DOHH2 (cell line): ENCODE measurements at regions not wholly inside any gene's neighbourhood (a gene's known extent, or its start where the extent isn't known, plus 50 kb on each side); places are given as distances from the start of the nearest gene placed in this dataset.

Experiments used
- H3F3A ChIP-seq: fragments of 200-600 bp; sonication (generic), shearing (Covaris generic); 2 replicates; pipeline ENCODE4 v1.6.0; 2016; ENCODE audit warnings: antibody characterized with exemption, mild to moderate bottlenecking; ENCODE audit not compliant: control insufficient read depth, insufficient read depth
- H3K27ac ChIP-seq: fragments of 200-600 bp; sonication (generic); 2 replicates; pipeline ENCODE4 v1.5.1; 2014; ENCODE audit warnings: low read depth, mild to moderate bottlenecking, low read length, moderate library complexity
- H3K27me3 ChIP-seq: fragments of 200-600 bp; sonication (generic); 2 replicates; pipeline ENCODE4 v1.6.1; 2014; ENCODE audit warnings: mild to moderate bottlenecking, low read length, mixed read lengths; ENCODE audit not compliant: control insufficient read depth
- H3K36me3 ChIP-seq: fragments of 200-600 bp; sonication (generic); 2 replicates; pipeline ENCODE4 v1.6.1; 2014; ENCODE audit warnings: mild to moderate bottlenecking, low read length, moderate library complexity, mixed read lengths; ENCODE audit not compliant: control insufficient read depth
- H3K4me1 ChIP-seq: fragments of 200-600 bp; sonication (generic); 2 replicates; pipeline ENCODE4 v1.6.1; 2014; ENCODE audit warnings: mild to moderate bottlenecking, low read length, mixed read lengths; ENCODE audit not compliant: control insufficient read depth
- H3K4me2 ChIP-seq: fragments of 200-600 bp; sonication (generic); 2 replicates; pipeline ENCODE4 v1.6.0; 2014; ENCODE audit warnings: mild to moderate bottlenecking, low read length, moderate library complexity
- H3K4me3 ChIP-seq: fragments of 200-600 bp; sonication (generic); 2 replicates; pipeline ENCODE4 v1.5.1; 2014; ENCODE audit warnings: mild to moderate bottlenecking, low read length, mixed read lengths
- H3K79me2 ChIP-seq: fragments of 200-600 bp; sonication (generic); 2 replicates; pipeline ENCODE4 v1.6.1; 2014; ENCODE audit warnings: mild to moderate bottlenecking, low read length, mixed read lengths; ENCODE audit not compliant: control insufficient read depth
- H3K9me2 ChIP-seq: fragments of 200-600 bp; sonication (generic); replicated peaks from 2 replicates; pipeline ENCODE4 v1.6.1; 2014; ENCODE audit warnings: mild to moderate bottlenecking, low read length, mixed read lengths; ENCODE audit not compliant: control insufficient read depth
- H3K9me3 ChIP-seq: fragments of 200-600 bp; sonication (generic); 2 replicates; pipeline ENCODE4 v1.6.1; 2014; ENCODE audit warnings: antibody characterized with exemption, low read length, mixed read lengths; ENCODE audit not compliant: control insufficient read depth, insufficient read depth
- H4K20me1 ChIP-seq: fragments of 200-600 bp; sonication (generic); 2 replicates; pipeline ENCODE4 v1.6.0; 2014; ENCODE audit warnings: low read depth, mild to moderate bottlenecking, antibody characterized with exemption, low read length, moderate library complexity; ENCODE audit not compliant: control insufficient read depth, insufficient read depth
- EZH2phosphoT487 ChIP-seq: fragments of 200-600 bp; sonication (generic); IDR thresholded peaks from 2 replicates; pipeline ENCODE4 v1.6.1; 2017; ENCODE audit warnings: borderline replicate concordance, mild to moderate bottlenecking, antibody characterized with exemption, low read length, moderate library complexity, mixed read lengths
- TF ChIP-seq, protein P1 (sequence below): fragments of 200-600 bp; sonication (generic); IDR thresholded peaks from one replicate; pipeline ENCODE4 v1.5.1; 2014; ENCODE audit warnings: antibody characterized with exemption, mild to moderate bottlenecking, low read depth, low read length; ENCODE audit not compliant: poor library complexity, severe bottlenecking

DNA sequence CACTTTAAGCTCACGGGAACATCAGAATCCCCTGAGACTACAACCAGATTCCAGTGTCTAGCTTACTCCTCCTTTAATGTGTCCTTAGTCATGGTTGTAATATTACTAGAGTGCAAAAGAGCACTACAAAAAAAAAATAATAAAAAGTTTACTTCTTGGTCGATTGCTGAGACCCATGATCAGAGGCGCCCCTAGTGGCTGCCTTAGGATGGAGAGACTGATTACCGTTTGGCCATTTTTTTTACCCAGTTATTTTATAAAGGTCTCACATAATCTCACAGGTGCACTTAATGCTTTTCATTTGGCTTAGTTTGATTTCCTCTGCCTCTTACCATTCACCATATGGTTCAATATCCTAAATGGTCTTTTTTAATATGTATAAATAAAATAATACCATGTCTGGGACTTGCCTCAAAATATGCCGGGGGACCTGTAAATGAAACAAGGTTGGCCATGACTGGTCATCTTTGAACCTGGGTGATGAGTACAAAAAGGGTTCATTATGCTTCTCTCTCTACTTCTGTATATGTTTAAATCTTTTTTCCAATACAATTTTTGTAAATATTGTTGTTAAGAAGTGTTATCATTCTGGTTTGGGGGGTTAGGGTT is 331.5 kb upstream of the NFE2L3 start:
- H3K27me3 ChIP-seq = peaks cover 22% of the 10 kb centered on the region
- no peaks in the 10 kb centered on the region for H3K9me2 ChIP-seq
- no peaks in the 10 kb centered on the region for H3F3A ChIP-seq
- no peak overlapping the region for H3K27ac ChIP-seq
- H4K20me1 ChIP-seq = no peaks in the 10 kb centered on the region
- H3K9me3 ChIP-seq = no peaks in the 10 kb centered on the region
- H3K4me1 ChIP-seq = peaks cover 33% of the 10 kb centered on the region
- no peaks in the 10 kb centered on the region for H3K36me3 ChIP-seq
- TF ChIP-seq, protein P1, sequence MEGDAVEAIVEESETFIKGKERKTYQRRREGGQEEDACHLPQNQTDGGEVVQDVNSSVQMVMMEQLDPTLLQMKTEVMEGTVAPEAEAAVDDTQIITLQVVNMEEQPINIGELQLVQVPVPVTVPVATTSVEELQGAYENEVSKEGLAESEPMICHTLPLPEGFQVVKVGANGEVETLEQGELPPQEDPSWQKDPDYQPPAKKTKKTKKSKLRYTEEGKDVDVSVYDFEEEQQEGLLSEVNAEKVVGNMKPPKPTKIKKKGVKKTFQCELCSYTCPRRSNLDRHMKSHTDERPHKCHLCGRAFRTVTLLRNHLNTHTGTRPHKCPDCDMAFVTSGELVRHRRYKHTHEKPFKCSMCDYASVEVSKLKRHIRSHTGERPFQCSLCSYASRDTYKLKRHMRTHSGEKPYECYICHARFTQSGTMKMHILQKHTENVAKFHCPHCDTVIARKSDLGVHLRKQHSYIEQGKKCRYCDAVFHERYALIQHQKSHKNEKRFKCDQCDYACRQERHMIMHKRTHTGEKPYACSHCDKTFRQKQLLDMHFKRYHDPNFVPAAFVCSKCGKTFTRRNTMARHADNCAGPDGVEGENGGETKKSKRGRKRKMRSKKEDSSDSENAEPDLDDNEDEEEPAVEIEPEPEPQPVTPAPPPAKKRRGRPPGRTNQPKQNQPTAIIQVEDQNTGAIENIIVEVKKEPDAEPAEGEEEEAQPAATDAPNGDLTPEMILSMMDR = peak; percentile 77
- TF ChIP-seq EZH2phosphoT487 = no peak
- H3K4me3 ChIP-seq = no peak overlapping the region
- H3K4me2 ChIP-seq = no peak overlapping the region
- H3K79me2 ChIP-seq = no peaks in the 10 kb centered on the region

DNA sequence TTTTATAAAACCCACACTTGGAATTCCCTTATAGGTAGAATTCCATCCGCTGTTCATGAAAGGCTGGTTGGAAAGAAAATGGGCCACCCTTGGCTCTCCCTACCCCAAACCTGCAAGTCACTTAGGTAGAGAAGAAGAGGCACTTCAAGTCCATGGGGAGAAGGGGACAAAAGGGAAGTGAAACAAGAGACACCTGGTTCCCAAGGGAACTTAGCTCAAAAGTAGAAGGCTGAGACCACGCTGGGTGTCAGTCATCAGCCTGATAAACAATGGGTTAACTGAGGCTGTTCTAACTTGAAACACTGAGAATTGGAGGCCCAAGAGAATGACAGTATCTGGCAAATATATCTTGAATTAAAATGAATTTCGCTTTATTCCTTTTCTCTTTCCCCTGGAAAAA is 330.8 kb upstream of the NFE2L3 start:
- TF ChIP-seq, protein P1 = no peak
- no peak for TF ChIP-seq EZH2phosphoT487
- no peaks in the 10 kb centered on the region for H3K9me3 ChIP-seq
- H3K79me2 ChIP-seq = no peaks in the 10 kb centered on the region
- H3K9me2 ChIP-seq = no peaks in the 10 kb centered on the region
- no peaks in the 10 kb centered on the region for H3K36me3 ChIP-seq
- peak overlapping the region; percentile 19; the same call in 1 of the 2 replicates for H3K4me2 ChIP-seq
- no peak overlapping the region for H3K4me3 ChIP-seq
- peaks cover 33% of the 10 kb centered on the region for H3K4me1 ChIP-seq
- no peaks in the 10 kb centered on the region for H4K20me1 ChIP-seq
- H3F3A ChIP-seq = no peaks in the 10 kb centered on the region
- H3K27me3 ChIP-seq = peaks cover 20% of the 10 kb centered on the region
- no peak overlapping the region for H3K27ac ChIP-seq

DNA sequence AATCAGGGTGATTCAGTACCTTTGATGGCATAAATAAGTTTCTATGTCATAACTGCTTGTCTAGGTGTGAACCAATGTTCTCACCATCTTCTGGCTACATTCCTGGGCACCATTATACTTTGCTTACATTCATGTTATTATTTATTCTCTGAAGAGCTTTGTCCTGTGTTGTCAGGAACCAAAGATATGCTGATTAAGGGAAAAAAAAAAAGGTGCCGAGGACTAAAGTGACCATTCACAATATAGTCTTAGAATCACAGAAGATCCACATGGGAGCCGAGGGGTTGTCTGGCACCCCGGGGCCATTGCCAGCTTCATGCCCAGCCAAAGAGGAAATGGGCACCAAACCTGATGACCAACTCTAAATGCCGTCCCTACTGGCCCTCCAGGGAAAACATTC is 329.2 kb upstream of the NFE2L3 start:
- Histone ChIP-seq H3F3A (no peaks in the 10 kb centered on the region), H3K27ac (no peak overlapping the region), H3K36me3 (no peaks in the 10 kb centered on the region), H3K9me2 (no peaks in the 10 kb centered on the region), H4K20me1 (no peaks in the 10 kb centered on the region), H3K4me3 (no peak overlapping the region), H3K4me1 (peaks cover 33% of the 10 kb centered on the region), H3K79me2 (no peaks in the 10 kb centered on the region), H3K9me3 (no peaks in the 10 kb centered on the region), H3K4me2 (no peak overlapping the region), H3K27me3 (peaks cover 11% of the 10 kb centered on the region)
- TF ChIP-seq, protein P1 = no peak
